ENCODE measurements at regions not wholly inside any gene's neighbourhood (a gene's known extent, or its start where the extent isn't known, plus 50 kb on each side); places are given as distances from the start of the nearest gene placed in this dataset.

DNA sequence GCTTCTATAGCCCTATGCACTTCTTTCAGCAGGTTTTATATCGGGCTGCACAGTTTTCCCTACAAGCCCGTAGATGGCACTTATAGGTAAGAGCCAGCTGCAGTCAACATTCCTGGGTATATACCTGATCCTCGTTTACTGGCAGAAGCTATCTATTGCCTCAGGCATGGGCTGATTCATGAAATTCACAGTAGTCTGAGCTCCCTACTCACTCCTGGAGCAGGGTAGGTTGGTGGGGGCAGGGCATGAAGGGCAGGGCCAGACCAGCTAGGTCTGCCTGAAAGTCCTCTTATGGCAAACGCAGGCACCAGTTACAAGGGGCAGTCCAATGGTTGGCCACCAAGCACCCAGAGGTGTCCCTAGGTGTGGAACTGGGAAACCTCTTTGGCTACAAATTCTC lies 345.8 kb downstream of the RPS29 start:
- H3K27ac ChIP-seq (ENCODE audit: low read depth, low read length, poor library complexity, severe bottlenecking) = no peak overlapping the region
- TF ChIP-seq, protein P1, sequence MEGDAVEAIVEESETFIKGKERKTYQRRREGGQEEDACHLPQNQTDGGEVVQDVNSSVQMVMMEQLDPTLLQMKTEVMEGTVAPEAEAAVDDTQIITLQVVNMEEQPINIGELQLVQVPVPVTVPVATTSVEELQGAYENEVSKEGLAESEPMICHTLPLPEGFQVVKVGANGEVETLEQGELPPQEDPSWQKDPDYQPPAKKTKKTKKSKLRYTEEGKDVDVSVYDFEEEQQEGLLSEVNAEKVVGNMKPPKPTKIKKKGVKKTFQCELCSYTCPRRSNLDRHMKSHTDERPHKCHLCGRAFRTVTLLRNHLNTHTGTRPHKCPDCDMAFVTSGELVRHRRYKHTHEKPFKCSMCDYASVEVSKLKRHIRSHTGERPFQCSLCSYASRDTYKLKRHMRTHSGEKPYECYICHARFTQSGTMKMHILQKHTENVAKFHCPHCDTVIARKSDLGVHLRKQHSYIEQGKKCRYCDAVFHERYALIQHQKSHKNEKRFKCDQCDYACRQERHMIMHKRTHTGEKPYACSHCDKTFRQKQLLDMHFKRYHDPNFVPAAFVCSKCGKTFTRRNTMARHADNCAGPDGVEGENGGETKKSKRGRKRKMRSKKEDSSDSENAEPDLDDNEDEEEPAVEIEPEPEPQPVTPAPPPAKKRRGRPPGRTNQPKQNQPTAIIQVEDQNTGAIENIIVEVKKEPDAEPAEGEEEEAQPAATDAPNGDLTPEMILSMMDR (IDR thresholded peaks at IDR 0.05; ENCODE audit: low read length) = no peak
- no peak for TF ChIP-seq EZH2 (IDR thresholded peaks at IDR 0.05; ENCODE audit: borderline replicate concordance, low read length)
- H3K4me3 ChIP-seq (ENCODE audit: low read depth, low read length, poor library complexity, severe bottlenecking) = no peak overlapping the region
- H3K36me3 ChIP-seq (ENCODE audit: insufficient read depth, low read length) = no peaks in the 10 kb centered on the region
- no peak overlapping the region for H3K9ac ChIP-seq (ENCODE audit: low read length)
- no peak overlapping the region for H3K4me2 ChIP-seq (ENCODE audit: low read length)
- no peaks in the 10 kb centered on the region for H3K9me2 ChIP-seq (ENCODE audit: low read depth, low read length)
- H3K79me2 ChIP-seq (ENCODE audit: insufficient read depth, low read length) = no peaks in the 10 kb centered on the region
- H3F3A ChIP-seq (ENCODE audit: insufficient read depth, low read length) = no peaks in the 10 kb centered on the region
- no peak overlapping the region for H2AFZ ChIP-seq (ENCODE audit: low read length)
- no peaks in the 10 kb centered on the region for H3K4me1 ChIP-seq (ENCODE audit: insufficient read depth, low read length, severe bottlenecking)
- no peaks in the 10 kb centered on the region for H3K9me3 ChIP-seq (ENCODE audit: low read length)
- H3K27me3 ChIP-seq (ENCODE audit: insufficient read depth, low read length) = no peaks in the 10 kb centered on the region
- no peaks in the 10 kb centered on the region for H4K20me1 ChIP-seq (ENCODE audit: insufficient read depth, low read length)

DNA sequence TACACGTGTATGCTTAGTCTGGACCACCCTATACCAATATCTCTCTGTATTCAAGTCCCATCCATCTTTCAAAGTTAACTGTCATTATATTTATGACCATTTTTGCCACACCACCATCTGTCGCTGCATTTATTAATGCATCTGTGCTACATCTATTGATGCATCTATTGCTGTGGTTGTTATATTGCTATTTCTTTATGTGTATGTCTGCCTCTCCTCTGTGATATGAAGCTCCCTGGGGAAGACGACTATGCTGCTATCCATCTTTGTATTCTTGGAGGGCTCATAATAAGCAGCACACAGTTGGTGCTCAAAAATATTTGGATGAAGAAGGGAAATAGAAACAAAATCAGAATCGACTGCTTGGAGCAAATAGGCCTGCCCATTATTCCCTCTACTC lies 357.6 kb downstream of the RPS29 start:
- no peaks in the 10 kb centered on the region for H3K4me1 ChIP-seq (ENCODE audit: insufficient read depth, low read length, severe bottlenecking)
- no peaks in the 10 kb centered on the region for H3F3A ChIP-seq (ENCODE audit: insufficient read depth, low read length)
- no peak overlapping the region for H3K9ac ChIP-seq (ENCODE audit: low read length)
- no peaks in the 10 kb centered on the region for H3K27me3 ChIP-seq (ENCODE audit: insufficient read depth, low read length)
- H4K20me1 ChIP-seq (ENCODE audit: insufficient read depth, low read length) = no peaks in the 10 kb centered on the region
- no peak overlapping the region for H3K4me3 ChIP-seq (ENCODE audit: low read depth, low read length, poor library complexity, severe bottlenecking)
- H3K36me3 ChIP-seq (ENCODE audit: insufficient read depth, low read length) = no peaks in the 10 kb centered on the region
- no peaks in the 10 kb centered on the region for H3K9me3 ChIP-seq (ENCODE audit: low read length)
- H3K79me2 ChIP-seq (ENCODE audit: insufficient read depth, low read length) = no peaks in the 10 kb centered on the region
- no peak overlapping the region for H3K27ac ChIP-seq (ENCODE audit: low read depth, low read length, poor library complexity, severe bottlenecking)
- no peak overlapping the region for H2AFZ ChIP-seq (ENCODE audit: low read length)
- H3K9me2 ChIP-seq (ENCODE audit: low read depth, low read length) = no peaks in the 10 kb centered on the region
- no peak overlapping the region for H3K4me2 ChIP-seq (ENCODE audit: low read length)
- no peak for TF ChIP-seq EZH2 (IDR thresholded peaks at IDR 0.05; ENCODE audit: borderline replicate concordance, low read length)
- TF ChIP-seq, protein P1 (IDR thresholded peaks at IDR 0.05; ENCODE audit: low read length) = no peak

DNA sequence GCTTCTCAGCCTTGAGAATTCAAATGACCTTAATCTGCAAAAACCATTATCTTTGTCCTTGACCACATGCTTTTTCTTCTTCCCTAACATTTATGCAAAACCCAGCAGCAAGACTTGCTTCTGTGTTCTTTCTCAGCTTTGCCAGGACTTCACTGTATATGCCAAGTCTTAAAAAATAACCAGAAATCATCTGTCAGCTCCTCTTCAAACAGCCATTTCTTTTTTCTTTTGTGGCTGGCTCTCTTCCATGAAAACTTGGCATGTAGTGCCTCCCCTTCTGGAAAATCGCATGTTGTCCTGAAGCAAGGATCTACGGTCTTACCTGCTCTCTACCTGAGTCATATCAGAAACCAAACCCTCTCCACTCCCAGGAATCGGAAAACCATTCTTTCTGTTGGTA lies 364.9 kb downstream of the RPS29 start:
- no peaks in the 10 kb centered on the region for H3K4me1 ChIP-seq (ENCODE audit: insufficient read depth, low read length, severe bottlenecking)
- TF ChIP-seq, protein P1 (IDR thresholded peaks at IDR 0.05; ENCODE audit: low read length) = no peak
- TF ChIP-seq EZH2 (IDR thresholded peaks at IDR 0.05; ENCODE audit: borderline replicate concordance, low read length) = no peak
- H3K4me3 ChIP-seq (ENCODE audit: low read depth, low read length, poor library complexity, severe bottlenecking) = no peak overlapping the region

More for the DNA sequence above, 364.9 kb downstream of the RPS29 start:
- Histone ChIP-seq H4K20me1 (ENCODE audit: insufficient read depth, low read length) (no peaks in the 10 kb centered on the region), H3K27me3 (ENCODE audit: insufficient read depth, low read length) (no peaks in the 10 kb centered on the region), H3K27ac (ENCODE audit: low read depth, low read length, poor library complexity, severe bottlenecking) (no peak overlapping the region), H3F3A (ENCODE audit: insufficient read depth, low read length) (no peaks in the 10 kb centered on the region), H3K9ac (ENCODE audit: low read length) (no peak overlapping the region), H2AFZ (ENCODE audit: low read length) (no peak overlapping the region), H3K79me2 (ENCODE audit: insufficient read depth, low read length) (no peaks in the 10 kb centered on the region), H3K36me3 (ENCODE audit: insufficient read depth, low read length) (no peaks in the 10 kb centered on the region), H3K4me2 (ENCODE audit: low read length) (no peak overlapping the region), H3K9me2 (ENCODE audit: low read depth, low read length) (no peaks in the 10 kb centered on the region), H3K9me3 (ENCODE audit: low read length) (no peaks in the 10 kb centered on the region)
